SJSA1 (cell line): ENCODE measurements at regions not wholly inside any gene's neighbourhood (a gene's known extent, or its start where the extent isn't known, plus 50 kb on each side); places are given as distances from the start of the nearest gene placed in this dataset.
"Not testable (repeated sequence)": the region's sequence is repeated elsewhere in the genome, so short reads cannot be mapped to it uniquely, and the experiment has no call there.

Experiments used
- DNase-seq, 2 experiments: peaks; one replicate each; pipeline ENCODE4 v3.0.0-alpha.2; 2015 to 2020; ENCODE audit warnings: low spot score in 2 of 2, low read depth in 1 of 2
- H3K27ac ChIP-seq: fragments of 250-450 bp; sonication (Bioruptor Pico); 2 replicates; pipeline ENCODE4 v1.5.1; 2020; ENCODE audit warnings: mild to moderate bottlenecking, moderate library complexity
- H3K27me3 ChIP-seq: fragments of 250-450 bp; sonication (Bioruptor Pico); replicated peaks from 2 replicates; pipeline ENCODE4 v1.5.1; 2020; ENCODE audit warnings: mild to moderate bottlenecking, moderate library complexity
- H3K36me3 ChIP-seq: fragments of 250-450 bp; sonication (Bioruptor Pico); 2 replicates; pipeline ENCODE4 v1.5.1; 2020; ENCODE audit warnings: mild to moderate bottlenecking
- H3K4me1 ChIP-seq: fragments of 250-450 bp; sonication (Bioruptor Pico); replicated peaks from 2 replicates; pipeline ENCODE4 v1.6.1; 2021; ENCODE audit warnings: mild to moderate bottlenecking
- H3K4me3 ChIP-seq: fragments of 250-450 bp; sonication (Bioruptor Pico); 2 replicates; pipeline ENCODE4 v1.5.1; 2020; ENCODE audit warnings: mild to moderate bottlenecking
- H3K9me3 ChIP-seq: fragments of 250-450 bp; sonication (Bioruptor Pico); replicated peaks from 2 replicates; pipeline ENCODE4 v1.5.1; 2020; ENCODE audit warnings: mild to moderate bottlenecking

DNA sequence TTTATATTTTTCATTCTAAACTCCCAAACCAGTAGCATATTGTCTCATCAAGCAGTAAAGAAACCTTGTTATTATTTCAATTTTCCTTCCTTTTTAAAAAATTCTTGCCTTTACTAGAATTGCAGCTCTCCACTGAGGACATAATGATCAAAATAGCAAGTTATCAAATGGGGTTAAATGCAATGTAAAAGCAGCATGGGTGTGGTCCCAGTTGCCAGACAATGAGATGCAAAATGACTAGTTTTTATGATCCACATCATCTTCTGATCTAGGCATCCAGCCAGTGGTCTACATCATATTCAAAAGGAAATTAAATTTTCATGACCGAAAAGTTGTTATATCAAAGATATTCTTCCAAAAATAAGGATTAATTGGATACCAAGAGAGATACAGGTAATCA is 427.9 kb upstream of the SMIM31 start:
- DNase-seq = no peak
- no peaks in the 10 kb centered on the region for H3K4me1 ChIP-seq

DNA sequence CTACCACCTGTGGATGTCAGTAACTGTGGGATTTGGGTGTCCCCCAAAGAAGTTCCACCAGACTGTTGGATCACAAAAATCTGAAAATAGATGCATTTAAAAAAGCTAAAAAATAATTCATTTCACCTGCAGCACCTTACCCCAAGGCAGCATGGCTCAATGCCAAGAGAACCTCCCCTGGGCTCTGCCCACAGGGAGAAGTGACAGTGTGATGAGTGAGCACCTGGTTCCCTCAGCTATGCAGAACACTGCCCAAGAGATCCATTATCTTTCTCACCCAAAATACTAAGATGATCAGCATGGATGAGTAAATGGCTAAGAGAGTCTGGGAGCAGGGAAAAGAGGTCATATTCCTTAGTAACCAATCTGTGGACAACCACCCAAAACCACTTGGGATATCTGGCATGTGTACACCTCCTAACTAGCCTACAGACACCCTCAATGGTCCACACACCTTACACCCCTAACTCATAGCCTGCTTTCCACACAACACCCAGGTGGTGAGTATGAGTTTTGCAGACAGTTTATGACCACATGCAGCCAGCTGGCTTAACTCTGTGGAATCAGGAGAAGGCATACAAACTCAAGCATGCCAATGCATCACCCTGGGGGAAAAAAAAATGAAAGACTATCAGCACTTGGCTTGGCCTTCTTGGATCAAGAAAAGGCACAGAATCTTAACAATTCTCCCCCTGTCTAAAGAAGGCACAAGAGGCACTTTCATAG is 416.5 kb upstream of the SMIM31 start:
- Histone ChIP-seq H3K4me1 (no peaks in the 10 kb centered on the region), H3K36me3 (no peaks in the 10 kb centered on the region), H3K4me3 (no peak overlapping the region), H3K27ac (no peak overlapping the region), H3K9me3 (no peaks in the 10 kb centered on the region), H3K27me3 (no peaks in the 10 kb centered on the region)
- no peak for DNase-seq

More for the DNA sequence above, 427.9 kb upstream of the SMIM31 start:
- H3K27me3 ChIP-seq = no peaks in the 10 kb centered on the region
- no peak overlapping the region for H3K27ac ChIP-seq
- H3K9me3 ChIP-seq = no peaks in the 10 kb centered on the region
- H3K4me3 ChIP-seq = no peak overlapping the region
- no peaks in the 10 kb centered on the region for H3K36me3 ChIP-seq

DNA sequence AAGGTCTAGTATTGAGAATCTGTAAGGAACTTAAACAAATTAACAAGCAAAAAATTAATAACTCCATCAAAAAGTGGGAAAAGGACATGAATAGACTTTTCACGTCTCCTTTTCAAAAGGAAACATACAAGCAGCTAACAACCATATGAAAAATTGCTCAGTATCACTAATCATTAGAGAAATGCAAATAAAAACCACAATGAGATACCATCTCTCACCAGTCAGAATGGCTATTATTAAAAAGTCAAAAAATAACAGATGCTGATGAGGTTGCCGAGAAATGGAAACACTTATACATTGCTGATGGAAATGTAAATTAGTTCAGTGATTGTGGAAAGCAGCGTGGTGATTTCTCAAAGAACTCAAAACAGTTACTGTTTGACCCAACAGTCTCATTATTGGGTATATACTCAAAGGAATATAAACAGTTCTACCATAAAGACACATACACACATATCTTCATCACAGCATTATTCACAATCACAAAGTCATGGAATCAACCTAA is 410.4 kb upstream of the SMIM31 start:
- H3K36me3 ChIP-seq = no peaks in the 10 kb centered on the region
- no peak overlapping the region for H3K27ac ChIP-seq
- DNase-seq = no peak
- no peak overlapping the region for H3K4me3 ChIP-seq
- no peaks in the 10 kb centered on the region for H3K27me3 ChIP-seq
- no peaks in the 10 kb centered on the region for H3K4me1 ChIP-seq
- H3K9me3 ChIP-seq = no peaks in the 10 kb centered on the region

DNA sequence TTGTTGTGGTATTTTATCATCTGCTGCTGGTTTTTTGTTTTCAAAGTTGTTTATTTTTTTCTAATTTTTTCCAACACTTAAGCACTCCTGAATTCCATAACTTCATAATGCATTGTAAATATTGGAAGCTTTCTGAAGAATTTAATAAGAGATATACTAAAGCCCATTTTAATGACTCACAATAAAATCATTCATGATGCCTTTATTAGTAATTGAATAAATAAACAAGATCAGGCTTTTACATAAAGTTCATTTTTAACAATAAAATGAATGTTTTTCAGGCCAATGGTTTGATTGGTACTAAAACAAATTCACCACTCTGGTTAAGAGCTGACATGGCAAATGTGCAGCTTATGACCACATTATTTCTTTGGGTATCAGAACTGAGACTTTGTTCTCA is 408.2 kb upstream of the SMIM31 start:
- H3K27ac ChIP-seq = no peak overlapping the region
- H3K36me3 ChIP-seq = no peaks in the 10 kb centered on the region
- H3K4me1 ChIP-seq = no peaks in the 10 kb centered on the region
- DNase-seq = no peak
- no peaks in the 10 kb centered on the region for H3K27me3 ChIP-seq
- no peak overlapping the region for H3K4me3 ChIP-seq
- H3K9me3 ChIP-seq = no peaks in the 10 kb centered on the region

DNA sequence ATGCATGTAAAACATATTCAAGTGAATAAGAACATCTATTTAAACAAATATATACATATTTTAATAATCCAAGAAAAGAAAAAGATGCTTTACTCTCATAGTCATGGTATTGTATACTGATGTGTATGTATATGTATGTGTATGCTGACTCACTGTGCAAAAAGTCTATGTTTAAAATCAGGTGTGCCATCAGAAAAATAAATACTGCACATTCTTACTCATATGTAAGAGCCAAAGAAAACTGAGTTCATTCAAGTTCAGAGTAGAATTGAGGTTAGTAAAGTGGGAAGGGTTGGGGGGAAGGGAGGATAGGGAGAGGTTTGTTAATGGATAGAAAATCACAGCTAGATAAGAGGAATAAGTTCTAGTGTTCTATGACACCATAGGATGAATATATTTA is 403.9 kb upstream of the SMIM31 start:
- H3K36me3 ChIP-seq = no peaks in the 10 kb centered on the region
- no peaks in the 10 kb centered on the region for H3K4me1 ChIP-seq
- no peak overlapping the region for H3K4me3 ChIP-seq
- no peaks in the 10 kb centered on the region for H3K27me3 ChIP-seq
- H3K27ac ChIP-seq = no peak overlapping the region
- no peak for DNase-seq
- no peaks in the 10 kb centered on the region for H3K9me3 ChIP-seq

DNA sequence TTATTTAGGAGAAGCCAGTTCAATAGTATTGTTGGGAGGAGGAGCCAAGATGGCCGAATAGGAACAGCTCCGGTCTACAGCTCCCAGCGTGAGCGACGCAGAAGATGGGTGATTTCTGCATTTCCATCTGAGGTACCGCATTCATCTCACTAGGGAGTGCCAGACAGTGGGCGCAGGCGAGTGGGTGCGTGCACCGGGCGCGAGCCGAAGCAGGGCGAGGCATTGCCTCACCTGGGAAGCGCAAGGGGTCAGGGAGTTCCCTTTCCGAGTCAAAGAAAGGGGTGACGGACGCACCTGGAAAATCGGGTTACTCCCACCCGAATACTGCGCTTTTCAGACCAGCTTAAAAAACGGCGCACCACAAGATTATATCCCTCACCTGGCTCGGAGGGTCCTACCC is 403.2 kb upstream of the SMIM31 start:
- H3K36me3 ChIP-seq, H3K4me3 ChIP-seq, DNase-seq, H3K9me3 ChIP-seq, H3K27ac ChIP-seq, H3K4me1 ChIP-seq, H3K27me3 ChIP-seq: not testable (repeated sequence)

DNA sequence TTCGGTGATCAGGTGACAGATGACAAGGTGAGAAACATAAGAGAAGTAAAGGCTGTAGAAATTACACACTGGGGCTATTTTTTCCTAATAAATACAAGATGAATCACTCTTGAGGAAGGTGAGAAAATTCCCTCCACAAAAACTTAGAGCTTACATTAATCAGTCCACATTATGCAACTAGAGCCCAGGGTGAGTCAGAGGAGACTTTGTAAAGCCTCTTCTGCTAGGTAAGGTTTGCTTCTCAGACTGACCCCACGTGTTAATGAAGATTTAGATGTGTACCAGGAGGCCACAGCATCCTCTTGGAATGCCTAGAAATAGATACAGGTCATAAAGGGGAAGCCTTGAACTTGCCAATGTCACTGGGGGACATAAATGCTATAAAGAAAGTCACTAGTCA is 396.0 kb upstream of the SMIM31 start:
- Histone ChIP-seq H3K9me3 (no peaks in the 10 kb centered on the region), H3K4me1 (no peaks in the 10 kb centered on the region), H3K36me3 (no peaks in the 10 kb centered on the region), H3K4me3 (no peak overlapping the region), H3K27me3 (0 out of 2 replicates have a peak, but pooled peaks cover 3% of the 10 kb centered on the region), H3K27ac (no peak overlapping the region)
- DNase-seq = no peak

DNA sequence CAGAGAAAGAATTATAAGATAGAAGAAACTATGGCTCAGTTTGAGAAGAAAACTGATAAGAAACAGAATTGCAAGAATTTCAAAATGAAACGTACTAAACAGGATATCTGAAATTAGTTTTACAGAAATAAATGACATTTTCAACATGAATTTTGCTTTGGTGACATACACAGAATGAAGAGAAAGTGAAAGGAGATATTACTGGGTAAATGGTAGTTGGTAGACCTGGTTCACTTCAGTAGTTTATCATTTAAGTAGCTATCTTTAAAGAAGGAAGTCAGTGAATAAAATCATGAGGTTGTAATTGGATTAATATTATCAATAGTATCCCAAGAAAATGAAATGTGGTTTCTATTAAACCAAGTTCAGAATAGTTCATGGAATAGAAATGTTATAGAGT is 395.5 kb upstream of the SMIM31 start:
- Histone ChIP-seq H3K36me3 (no peaks in the 10 kb centered on the region), H3K4me1 (no peaks in the 10 kb centered on the region), H3K27me3 (0 out of 2 replicates have a peak, but pooled peaks cover 3% of the 10 kb centered on the region), H3K4me3 (no peak overlapping the region), H3K9me3 (no peaks in the 10 kb centered on the region), H3K27ac (no peak overlapping the region)
- DNase-seq = no peak

DNA sequence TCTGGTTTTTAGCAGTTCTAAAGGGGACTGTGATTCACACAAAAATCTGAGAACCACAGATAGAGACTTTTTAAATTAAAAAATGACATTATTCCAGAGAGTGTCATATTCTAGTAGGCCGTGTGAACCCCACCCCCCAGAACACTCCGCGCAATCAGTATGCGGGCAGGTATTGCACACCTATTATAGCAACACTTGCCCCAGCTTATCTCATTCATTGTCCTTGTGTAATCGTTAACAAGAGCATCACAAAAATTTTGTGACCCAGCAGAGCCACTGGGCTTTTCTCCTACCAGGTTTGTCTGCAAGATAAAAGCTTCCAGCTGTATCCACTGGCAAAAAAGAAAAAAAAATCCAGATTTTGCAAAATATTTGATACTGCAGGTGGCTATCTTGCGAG is 394.1 kb upstream of the SMIM31 start:
- Histone ChIP-seq H3K36me3 (no peaks in the 10 kb centered on the region), H3K27ac (no peak overlapping the region), H3K9me3 (no peaks in the 10 kb centered on the region), H3K4me1 (no peaks in the 10 kb centered on the region), H3K27me3 (0 out of 2 replicates have a peak, but pooled peaks cover 3% of the 10 kb centered on the region), H3K4me3 (no peak overlapping the region)
- no peak for DNase-seq

DNA sequence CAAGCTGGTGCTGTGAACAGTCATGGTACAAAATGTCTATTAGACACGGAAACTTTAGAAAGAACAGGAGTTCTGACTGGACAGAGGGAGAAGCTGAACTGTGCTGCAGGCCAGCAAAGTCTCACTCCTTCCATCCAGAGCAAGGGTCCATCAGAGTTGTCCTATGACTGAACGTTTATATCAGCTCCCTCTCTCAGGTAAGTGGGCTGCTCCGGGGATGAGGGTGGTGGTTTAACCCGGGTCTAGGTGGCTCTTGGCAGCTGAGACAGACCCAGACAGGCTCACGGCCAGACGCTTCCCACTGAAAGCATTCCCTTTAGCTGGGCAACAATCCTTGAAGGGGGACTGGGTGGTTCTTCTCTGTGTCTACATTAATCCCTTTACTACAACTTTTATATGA is 385.0 kb upstream of the SMIM31 start:
- Histone ChIP-seq H3K36me3 (no peaks in the 10 kb centered on the region), H3K9me3 (no peaks in the 10 kb centered on the region), H3K4me3 (no peak overlapping the region), H3K27me3 (no peaks in the 10 kb centered on the region), H3K4me1 (no peaks in the 10 kb centered on the region), H3K27ac (no peak overlapping the region)
- no peak for DNase-seq

DNA sequence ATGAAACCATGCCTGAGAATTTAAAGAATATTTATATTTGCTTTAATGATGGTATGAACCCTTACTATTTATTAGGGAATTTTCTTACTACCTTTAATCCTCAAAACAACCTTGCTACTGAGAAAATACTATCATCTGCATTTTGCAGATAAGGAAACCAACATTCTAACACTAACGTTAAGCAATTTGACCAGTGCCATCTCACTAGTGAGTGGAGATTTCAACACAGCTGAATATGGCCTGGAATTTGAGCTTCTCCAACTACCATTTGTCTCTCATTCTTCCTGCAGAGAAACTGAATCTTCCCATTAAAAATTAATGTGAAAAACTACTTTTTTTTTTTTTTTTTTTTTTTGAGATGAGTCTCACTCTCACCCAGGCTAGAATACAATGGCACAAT is 380.9 kb upstream of the SMIM31 start:
- H3K27me3 ChIP-seq = 0 out of 2 replicates have a peak, but pooled peaks cover 4% of the 10 kb centered on the region
- no peaks in the 10 kb centered on the region for H3K4me1 ChIP-seq
- H3K36me3 ChIP-seq = no peaks in the 10 kb centered on the region
- no peak overlapping the region for H3K4me3 ChIP-seq
- no peaks in the 10 kb centered on the region for H3K9me3 ChIP-seq
- H3K27ac ChIP-seq = no peak overlapping the region
- no peak for DNase-seq

DNA sequence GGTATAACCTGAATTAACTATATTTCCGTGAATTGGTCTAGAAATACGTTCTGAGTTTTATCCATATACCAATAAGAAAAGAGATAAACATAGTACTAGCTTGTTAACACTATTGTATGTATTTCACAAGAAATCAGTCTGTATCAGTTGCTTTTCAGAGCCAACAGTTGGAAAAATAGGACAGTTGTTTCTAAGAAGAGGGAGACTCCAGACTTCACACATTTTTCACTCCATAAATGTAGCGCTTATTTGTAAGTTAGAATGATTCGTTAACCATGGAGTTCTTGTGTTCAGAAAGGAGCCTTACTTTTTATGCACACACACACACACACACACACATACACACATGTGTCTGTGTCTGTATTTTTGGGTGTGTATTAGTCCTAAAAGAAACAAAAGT is 376.7 kb upstream of the SMIM31 start:
- no peaks in the 10 kb centered on the region for H3K36me3 ChIP-seq
- DNase-seq = no peak
- H3K27ac ChIP-seq = no peak overlapping the region
- H3K9me3 ChIP-seq = no peaks in the 10 kb centered on the region
- 0 out of 2 replicates have a peak, but pooled peaks cover 4% of the 10 kb centered on the region for H3K27me3 ChIP-seq
- no peak overlapping the region for H3K4me3 ChIP-seq
- no peaks in the 10 kb centered on the region for H3K4me1 ChIP-seq

DNA sequence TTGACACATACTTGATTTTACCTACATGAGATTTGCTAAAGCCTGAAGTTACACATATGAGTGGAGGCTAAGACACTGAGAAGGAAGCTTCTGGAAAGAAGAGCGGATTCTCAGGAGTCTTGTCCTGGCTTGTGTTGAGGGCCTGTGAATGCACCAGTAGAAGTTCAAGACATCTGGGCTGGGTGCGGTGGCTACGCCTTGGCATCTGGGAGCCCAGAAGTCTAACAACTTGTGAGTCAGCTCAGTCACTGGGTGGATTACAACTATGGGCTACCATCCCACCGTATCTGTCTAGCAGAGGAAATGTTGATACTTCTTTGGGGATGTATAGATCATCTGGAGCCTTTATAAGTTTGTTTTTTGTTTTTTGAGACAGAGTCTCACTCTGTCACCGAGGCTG is 375.6 kb upstream of the SMIM31 start:
- Histone ChIP-seq H3K36me3 (no peaks in the 10 kb centered on the region), H3K27ac (no peak overlapping the region), H3K27me3 (peaks cover 13% of the 10 kb centered on the region), H3K4me3 (no peak overlapping the region), H3K4me1 (peaks cover 2% of the 10 kb centered on the region; the same call in 1 of the 2 replicates), H3K9me3 (no peaks in the 10 kb centered on the region)
- DNase-seq = no peak

DNA sequence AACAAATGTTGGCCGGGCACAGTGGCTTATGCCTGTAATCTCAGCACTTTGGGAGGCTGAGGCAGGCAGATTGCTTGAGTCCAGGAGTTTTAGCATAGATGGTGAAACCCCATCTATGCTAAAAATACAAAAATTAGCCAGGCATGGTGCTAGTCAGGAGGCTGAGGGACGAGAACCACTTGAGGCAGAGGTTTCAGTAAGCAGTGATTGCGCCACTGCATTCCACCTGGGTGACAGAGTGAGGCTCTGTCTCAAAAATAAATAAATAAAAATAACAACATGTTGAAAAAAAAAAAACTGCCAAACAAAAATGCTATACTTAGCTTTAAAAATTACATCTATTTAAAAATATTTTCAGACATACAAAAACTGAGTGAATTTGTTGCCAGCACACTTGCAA is 374.2 kb upstream of the SMIM31 start:
- Histone ChIP-seq H3K27ac (no peak overlapping the region), H3K9me3 (no peaks in the 10 kb centered on the region), H3K4me3 (no peak overlapping the region), H3K36me3 (no peaks in the 10 kb centered on the region), H3K4me1 (peaks cover 6% of the 10 kb centered on the region; the same call in 1 of the 2 replicates), H3K27me3 (peaks cover 27% of the 10 kb centered on the region)
- no peak for DNase-seq

DNA sequence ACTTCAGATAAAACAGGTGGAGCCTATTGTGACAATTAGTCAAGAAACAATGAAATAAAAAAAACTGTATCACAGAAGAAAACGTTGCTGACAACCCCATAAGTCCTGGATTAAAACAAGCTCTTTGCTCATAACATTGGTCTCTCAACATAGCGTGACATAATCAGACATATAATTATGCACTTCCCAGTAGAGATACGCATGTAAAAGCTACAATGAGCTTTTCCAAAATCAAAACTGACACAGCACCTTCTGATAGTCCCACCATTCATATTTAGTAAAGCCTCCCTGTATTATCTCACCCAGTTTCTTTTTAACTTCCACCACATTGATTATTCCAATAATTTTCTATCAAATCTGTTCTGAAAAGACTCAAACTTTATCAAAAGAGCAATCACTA is 372.1 kb upstream of the SMIM31 start:
- no peak for DNase-seq
- peaks cover 27% of the 10 kb centered on the region for H3K27me3 ChIP-seq
- H3K4me3 ChIP-seq = no peak overlapping the region
- H3K36me3 ChIP-seq = no peaks in the 10 kb centered on the region
- H3K4me1 ChIP-seq = peaks cover 6% of the 10 kb centered on the region; the same call in 1 of the 2 replicates
- no peaks in the 10 kb centered on the region for H3K9me3 ChIP-seq
- H3K27ac ChIP-seq = no peak overlapping the region
